Mesodermal cell (in vitro differentiated cells): ENCODE measurements at regions not wholly inside any gene's neighbourhood (a gene's known extent, or its start where the extent isn't known, plus 50 kb on each side); places are given as distances from the start of the nearest gene placed in this dataset.

ENCODE experiments used
- H3K27ac ChIP-seq: 2 replicates; pipeline ENCODE4 v1.7.0; 2013; ENCODE audit warnings: mild to moderate bottlenecking, low read depth, low read length, moderate library complexity; ENCODE audit not compliant: severe bottlenecking
- H3K36me3 ChIP-seq: 2 replicates; pipeline ENCODE4 v1.7.1; 2013; ENCODE audit warnings: mild to moderate bottlenecking, low read length, moderate library complexity; ENCODE audit not compliant: control insufficient read depth, insufficient read depth
- H3K4me1 ChIP-seq: one replicate; pipeline ENCODE4 v1.7.1; 2013; ENCODE audit warnings: mild to moderate bottlenecking, low read length; ENCODE audit not compliant: insufficient read depth, control insufficient read depth, poor library complexity, severe bottlenecking
- H3K4me3 ChIP-seq: 2 replicates; pipeline ENCODE4 v1.7.0; 2013; ENCODE audit warnings: low read length, control low read depth, mild to moderate bottlenecking; ENCODE audit not compliant: insufficient read depth, poor library complexity, severe bottlenecking; ENCODE audit errors: extremely low read depth
- H3K9me3 ChIP-seq: 2 replicates; pipeline ENCODE4 v1.7.1; 2013; ENCODE audit warnings: mild to moderate bottlenecking, low read length, moderate library complexity; ENCODE audit not compliant: control insufficient read depth
- WGBS, 2 experiments: methylation state at CpG; one replicate each; pipeline ENCODE4 v1.1.5; 2013; ENCODE audit warnings: missing lambda C conversion rate in 2 of 2; ENCODE audit not compliant: insufficient coverage in 2 of 2; 5-methylcytosine and 5-hydroxymethylcytosine counted together

DNA sequence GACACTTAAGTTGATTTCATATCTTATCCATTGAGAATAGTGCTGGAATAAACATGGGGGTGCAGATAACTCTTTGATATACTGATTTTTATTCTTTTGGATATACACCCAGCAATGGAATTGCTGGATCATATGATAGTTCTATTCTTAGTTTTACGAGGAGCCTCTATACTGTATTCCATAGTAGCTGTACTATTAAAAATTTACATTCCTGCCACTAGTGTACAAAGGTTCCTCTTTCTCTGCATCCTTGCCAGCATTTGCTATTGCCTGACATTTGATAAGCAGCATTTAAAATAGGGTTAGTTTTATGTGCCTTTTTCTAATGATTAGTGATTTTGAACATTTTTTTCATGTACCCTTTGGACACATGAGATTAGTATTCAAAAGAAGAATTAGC lies 554.2 kb downstream of the JRKL start:
- no CpG with 5 or more reads among the region's 1 CpG for WGBS, 2 experiments
- Histone ChIP-seq H3K9me3 (no peaks in the 10 kb centered on the region), H3K4me3 (no peak overlapping the region), H3K36me3 (no peaks in the 10 kb centered on the region), H3K4me1 (no peaks in the 10 kb centered on the region), H3K27ac (no peak overlapping the region)

DNA sequence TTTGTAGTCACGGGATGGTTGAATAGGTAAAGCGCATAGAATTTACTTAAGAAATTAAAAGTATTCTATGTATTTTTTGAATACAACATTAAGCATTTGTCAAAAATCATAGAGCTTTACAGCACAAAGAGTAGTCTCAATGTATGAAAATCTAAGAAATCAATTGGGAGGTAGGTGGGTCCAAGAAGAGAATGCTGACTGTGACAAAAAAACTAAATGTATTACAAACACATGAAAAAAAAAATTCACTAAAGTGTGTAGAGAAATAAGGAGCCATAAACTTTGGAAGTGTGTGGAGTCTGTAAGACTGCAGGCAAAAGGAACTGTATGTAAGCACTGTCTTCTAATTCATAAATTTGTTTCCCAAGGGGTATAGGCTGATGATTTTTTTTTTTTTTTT lies 558.3 kb downstream of the JRKL start:
- Histone ChIP-seq H3K36me3 (no peaks in the 10 kb centered on the region), H3K4me1 (no peaks in the 10 kb centered on the region), H3K27ac (no peak overlapping the region), H3K9me3 (no peaks in the 10 kb centered on the region), H3K4me3 (no peak overlapping the region)
- no CpG with 5 or more reads among the region's 2 CpGs for WGBS, 2 experiments

DNA sequence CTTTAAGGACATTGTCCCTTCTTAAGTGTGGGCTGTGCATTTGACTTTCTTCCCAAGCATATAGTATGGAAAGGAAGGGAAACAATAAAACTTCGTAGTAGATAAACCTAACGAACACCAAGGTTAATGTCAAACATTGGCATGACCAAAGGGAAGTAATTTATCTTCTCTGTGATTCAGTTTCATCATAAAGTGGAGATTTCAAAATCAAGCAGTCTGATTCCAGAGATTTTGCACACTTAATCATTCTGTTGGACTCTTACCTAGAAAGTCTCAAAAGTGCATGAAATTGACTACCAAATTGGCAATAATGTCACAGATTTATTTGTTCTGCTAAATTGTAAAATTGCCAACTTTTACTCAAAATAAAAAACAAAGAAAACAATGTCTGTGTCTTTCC lies 559.7 kb downstream of the JRKL start:
- Histone ChIP-seq H3K36me3 (no peaks in the 10 kb centered on the region), H3K9me3 (no peaks in the 10 kb centered on the region), H3K4me1 (no peaks in the 10 kb centered on the region), H3K4me3 (no peak overlapping the region), H3K27ac (no peak overlapping the region)
- no CpG with 5 or more reads among the region's 2 CpGs for WGBS, 2 experiments

DNA sequence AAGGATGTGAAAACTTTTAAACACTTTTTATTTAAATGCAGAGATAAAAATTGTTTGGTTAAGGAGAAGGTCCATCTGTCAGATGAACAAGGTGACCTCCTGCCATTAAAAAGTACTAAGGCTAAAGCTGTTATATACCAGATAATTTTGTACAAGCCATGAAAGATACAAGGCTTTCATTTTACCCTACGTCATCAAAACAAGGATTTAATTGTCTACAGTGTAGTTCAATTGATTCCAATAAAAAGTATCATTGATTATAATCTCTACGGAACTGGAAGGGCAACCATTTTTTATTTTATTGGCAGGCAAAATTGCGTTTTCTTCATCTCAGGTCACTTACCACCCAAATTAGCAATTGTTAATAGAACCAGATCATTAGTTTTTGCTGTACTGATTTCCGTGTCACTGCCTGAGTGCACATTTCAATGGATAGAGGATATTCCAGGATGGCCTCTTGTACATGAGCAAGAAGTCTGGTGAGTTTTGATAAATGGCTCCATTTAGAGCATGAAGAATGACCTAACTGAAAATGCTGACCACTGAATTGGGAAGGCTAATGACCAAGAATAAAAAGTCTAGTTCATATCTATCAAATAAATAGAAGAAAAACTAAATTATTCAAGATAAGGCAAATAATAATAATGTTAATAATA lies 564.9 kb downstream of the JRKL start:
- Histone ChIP-seq H3K36me3 (no peaks in the 10 kb centered on the region), H3K9me3 (no peaks in the 10 kb centered on the region)

DNA sequence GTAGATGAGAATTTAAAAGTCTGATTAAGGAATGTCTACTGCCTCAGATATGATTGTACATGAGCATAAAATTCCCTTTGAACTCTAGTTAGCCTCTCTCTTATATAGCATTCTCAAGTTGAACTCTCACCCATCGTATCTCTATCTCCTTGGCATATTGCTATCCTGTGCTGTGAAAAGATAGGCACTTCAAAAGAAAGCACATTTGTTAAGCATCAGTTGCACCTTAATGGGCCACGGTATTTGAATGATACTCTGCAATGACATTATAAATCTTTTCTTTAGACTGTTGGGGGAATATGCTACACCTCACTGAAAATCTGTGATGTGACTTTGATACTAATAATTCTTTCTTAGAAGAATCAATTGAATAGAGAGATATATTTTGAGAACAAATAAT lies 570.7 kb downstream of the JRKL start:
- no peak overlapping the region for H3K27ac ChIP-seq
- H3K4me3 ChIP-seq = no peak overlapping the region
- H3K36me3 ChIP-seq = no peaks in the 10 kb centered on the region
- H3K9me3 ChIP-seq = no peaks in the 10 kb centered on the region
- WGBS, 2 experiments = 100% methylated on average over 2 of the region's 2 CpGs; no CpG with 5 or more reads in 1 of the 2 experiments
- no peaks in the 10 kb centered on the region for H3K4me1 ChIP-seq

More for the DNA sequence above, 564.9 kb downstream of the JRKL start:
- Histone ChIP-seq H3K4me3 (no peak overlapping the region), H3K27ac (no peak overlapping the region), H3K4me1 (no peaks in the 10 kb centered on the region)
- WGBS, 2 experiments = 78 to 86% methylated on average over 1 of the region's 4 CpGs

DNA sequence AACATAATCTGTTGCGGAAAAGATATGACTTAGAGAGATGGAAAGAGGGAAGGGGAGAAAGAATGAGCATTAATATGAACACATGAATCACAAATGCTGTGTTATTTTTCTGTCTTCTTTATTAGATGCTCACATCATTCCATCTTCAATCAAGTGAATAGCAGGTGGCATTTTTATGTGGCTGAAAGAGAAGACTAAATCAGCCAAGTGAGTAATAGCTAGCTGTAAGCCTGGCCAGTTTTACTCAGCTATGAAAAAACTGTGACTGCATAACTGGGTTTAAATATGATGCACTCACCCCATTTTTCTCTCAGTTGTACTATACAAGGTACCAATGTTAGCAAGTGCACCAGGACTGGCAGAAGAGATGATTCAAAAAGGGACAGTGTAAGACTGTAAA lies 571.1 kb downstream of the JRKL start:
- H3K36me3 ChIP-seq = no peaks in the 10 kb centered on the region
- 100% methylated on average over 1 of the region's 1 CpG; no CpG with 5 or more reads in 1 of the 2 experiments for WGBS, 2 experiments
- no peak overlapping the region for H3K4me3 ChIP-seq
- H3K4me1 ChIP-seq = no peaks in the 10 kb centered on the region
- no peaks in the 10 kb centered on the region for H3K9me3 ChIP-seq
- no peak overlapping the region for H3K27ac ChIP-seq

DNA sequence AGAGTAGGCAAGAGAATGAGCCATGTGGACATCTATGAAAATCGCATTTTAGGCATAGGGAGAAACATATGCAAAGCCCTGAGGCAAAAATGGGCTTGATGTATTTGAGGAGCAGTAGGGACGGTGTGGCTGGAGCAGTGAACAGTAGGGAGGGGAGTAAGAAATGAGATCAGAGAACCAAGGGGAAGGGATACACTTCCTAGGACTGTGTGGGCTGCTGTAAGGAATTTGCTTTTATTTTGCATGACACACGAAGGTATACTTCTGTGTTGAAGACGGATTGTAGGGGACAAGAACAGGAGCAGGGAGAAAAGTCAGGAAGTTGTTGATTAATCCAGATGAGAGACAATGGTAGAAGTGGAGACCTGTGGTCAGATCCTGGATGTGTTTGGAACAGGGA lies 572.1 kb downstream of the JRKL start:
- 75 to 76% methylated on average over 4 of the region's 4 CpGs for WGBS, 2 experiments

DNA sequence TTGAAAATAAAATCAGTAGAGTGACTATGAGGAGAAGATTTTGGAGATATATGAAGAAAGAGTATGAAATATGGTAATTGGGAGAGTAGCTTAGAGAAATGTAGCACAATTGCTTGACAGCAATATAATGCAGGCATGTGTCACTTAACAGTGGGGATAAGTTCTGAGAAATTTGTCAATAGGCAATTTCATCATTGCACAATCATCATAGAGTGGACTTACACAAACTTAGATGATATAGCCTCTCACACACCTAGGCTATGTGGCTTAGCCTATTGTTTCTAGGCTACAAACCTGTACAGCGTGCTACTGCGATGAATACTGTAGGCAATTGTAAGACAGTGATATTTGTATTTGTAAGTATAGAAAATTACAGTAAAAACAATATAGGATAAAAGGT lies 573.6 kb downstream of the JRKL start:
- Histone ChIP-seq H3K4me3 (no peak overlapping the region), H3K36me3 (no peaks in the 10 kb centered on the region), H3K9me3 (no peaks in the 10 kb centered on the region), H3K27ac (no peak overlapping the region), H3K4me1 (no peaks in the 10 kb centered on the region)
- WGBS, 2 experiments = no CpG with 5 or more reads among the region's 2 CpGs

More for the DNA sequence above, 572.1 kb downstream of the JRKL start:
- H3K27ac ChIP-seq = no peak overlapping the region
- H3K9me3 ChIP-seq = no peaks in the 10 kb centered on the region
- H3K4me3 ChIP-seq = no peak overlapping the region
- H3K36me3 ChIP-seq = no peaks in the 10 kb centered on the region
- no peaks in the 10 kb centered on the region for H3K4me1 ChIP-seq

DNA sequence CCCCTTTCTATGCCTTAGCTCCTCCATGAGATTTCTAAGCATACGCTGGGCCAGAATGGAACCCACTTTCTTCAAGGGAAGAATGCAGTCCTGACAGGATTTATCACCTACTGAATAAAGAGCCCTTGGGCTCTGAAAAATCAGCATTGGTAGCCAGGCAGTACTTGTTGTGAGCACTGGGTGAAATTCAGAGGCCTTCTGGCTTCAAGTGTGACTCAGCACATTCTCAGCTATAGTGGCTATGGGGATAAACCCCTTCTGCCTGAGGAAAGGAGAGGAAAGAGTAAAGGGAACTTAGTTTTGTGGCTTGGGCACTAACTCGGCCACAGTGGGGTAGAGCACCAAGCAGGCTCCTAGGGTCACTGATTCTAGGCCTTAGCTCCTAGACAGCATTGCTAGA lies 574.8 kb downstream of the JRKL start:
- Histone ChIP-seq H3K36me3 (no peaks in the 10 kb centered on the region), H3K27ac (no peak overlapping the region), H3K4me3 (no peak overlapping the region), H3K4me1 (no peaks in the 10 kb centered on the region), H3K9me3 (no peaks in the 10 kb centered on the region)
- WGBS, 2 experiments = 83 to 86% methylated on average over 2 of the region's 2 CpGs

DNA sequence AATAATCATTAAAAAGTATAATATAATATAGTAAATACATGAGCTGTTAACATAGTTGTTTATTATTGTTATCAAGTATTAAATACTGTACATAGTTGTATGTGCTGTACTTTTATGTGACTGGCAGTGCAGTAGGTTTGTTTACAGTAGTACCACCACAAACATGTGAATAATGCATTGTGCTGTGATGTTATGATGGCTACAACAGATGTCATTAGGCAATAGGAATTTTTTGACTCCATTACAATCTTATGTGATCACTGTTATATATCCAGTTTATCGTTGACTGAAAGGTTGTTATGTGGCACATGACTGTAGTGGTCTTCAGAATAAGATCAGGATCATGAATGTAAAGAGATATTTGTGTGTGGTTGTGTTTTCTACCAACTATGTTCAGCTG lies 577.8 kb downstream of the JRKL start:
- H3K4me3 ChIP-seq = no peak overlapping the region

DNA sequence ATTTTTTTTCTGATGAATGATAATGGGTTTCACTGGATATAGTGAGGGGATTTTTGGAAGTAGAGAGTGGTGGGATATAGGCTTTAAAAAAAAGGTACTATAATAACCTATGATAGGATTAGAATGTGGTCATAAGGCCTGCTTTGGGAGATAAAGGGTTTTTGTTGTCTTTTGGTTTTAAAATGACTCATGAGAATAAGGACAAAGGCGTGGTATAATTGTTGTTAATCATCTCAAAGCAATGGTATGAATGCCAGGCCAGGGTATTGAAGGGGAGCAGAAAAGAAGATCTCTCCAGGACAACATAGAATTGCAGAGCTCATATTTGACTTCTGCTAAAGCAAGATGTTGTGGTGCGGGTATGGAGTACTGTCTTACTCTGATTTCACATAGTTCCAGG lies 579.4 kb downstream of the JRKL start:
- 71 to 75% methylated on average over 1 of the region's 2 CpGs for WGBS, 2 experiments
- no peaks in the 10 kb centered on the region for H3K9me3 ChIP-seq
- H3K4me1 ChIP-seq = no peaks in the 10 kb centered on the region
- no peaks in the 10 kb centered on the region for H3K36me3 ChIP-seq
- H3K27ac ChIP-seq = no peak overlapping the region
- no peak overlapping the region for H3K4me3 ChIP-seq

More for the DNA sequence above, 577.8 kb downstream of the JRKL start:
- Histone ChIP-seq H3K27ac (no peak overlapping the region), H3K4me1 (no peaks in the 10 kb centered on the region), H3K36me3 (no peaks in the 10 kb centered on the region), H3K9me3 (no peaks in the 10 kb centered on the region)
- 80 to 100% methylated on average over 1 of the region's 1 CpG for WGBS, 2 experiments
